Upper lobe of left lung (tissue), 6 donors: ENCODE measurements at regions not wholly inside any gene's neighbourhood (a gene's known extent, or its start where the extent isn't known, plus 50 kb on each side); places are given as distances from the start of the nearest gene placed in this dataset.

Source experiments
- ATAC-seq, 2 donors: fragments of 200-7000 bp; cut with Tn5 transposase; one replicate each; pipeline ENCODE4 v1.9.1; 2022; ENCODE audit warnings: mild to moderate bottlenecking in 2 of 2, moderate library complexity in 2 of 2; ENCODE audit not compliant: low FRiP score in 2 of 2
- DNase-seq, 2 donors: peaks; one replicate each; pipeline ENCODE4 v3.0.0-alpha.2; 2019 to 2020
- H3K27ac ChIP-seq, 4 donors: fragments of 200-600 bp; sonication (generic); one replicate each; pipeline ENCODE4 v1.5.1; 2016 to 2019
- H3K27me3 ChIP-seq, 4 donors: fragments of 200-600 bp; sonication (generic); one replicate each; pipeline ENCODE4 v1.5.1; 2017 to 2019
- H3K36me3 ChIP-seq, 4 donors: fragments of 200-600 bp; sonication (generic); one replicate each; pipeline ENCODE4 v1.5.1; 2016 to 2019
- H3K4me1 ChIP-seq, 4 donors: fragments of 200-600 bp; sonication (generic); one replicate each; pipeline ENCODE4 v1.5.1; 2018 to 2019
- H3K4me3 ChIP-seq, 4 donors: fragments of 200-600 bp; sonication (generic); one replicate each; pipeline ENCODE4 v1.5.1; 2017 to 2019; ENCODE audit warnings: mild to moderate bottlenecking in 2 of 4, moderate library complexity in 1 of 4
- H3K9me3 ChIP-seq, 4 donors: fragments of 200-600 bp; sonication (generic); one replicate each; pipeline ENCODE4 v1.5.1; 2018 to 2019
- EP300 ChIP-seq, 4 donors: sonication (generic); formaldehyde crosslinking; IDR thresholded peaks; one replicate each; pipeline ENCODE4 v1.5.1; 2017; ENCODE audit warnings: antibody characterized with exemption in 4 of 4, control low read depth in 2 of 4
- POLR2A ChIP-seq, 4 donors: fragments of 450-650 bp; IDR thresholded peaks; one replicate each; pipeline ENCODE4 v1.5.1; 2016 to 2017; ENCODE audit warnings: antibody characterized with exemption in 4 of 4, mild to moderate bottlenecking in 2 of 4
- POLR2AphosphoS5 ChIP-seq, 2 donors: sonication (generic); formaldehyde crosslinking; IDR thresholded peaks; one replicate each; pipeline ENCODE4 v1.5.1; 2017; ENCODE audit warnings: antibody characterized with exemption in 2 of 2
- WGBS, 2 donors: methylation state at CpG; one replicate each; pipeline ENCODE4 v1.1.5; 2017 to 2018; 5-methylcytosine and 5-hydroxymethylcytosine counted together
- TF ChIP-seq, protein P1 (sequence below), 6 experiments: fragments of 450-650 bp in 4 of 6; fragments of 200-600 bp in 2 of 6; sonication (generic) in 2 of 6; IDR thresholded peaks; one replicate each; pipeline ENCODE4 v1.5.1; 2016 to 2019; ENCODE audit warnings: antibody characterized with exemption in 6 of 6
- donor health status: DM: no; HTN: no; CAD: no; lungs with moderate emphysema.
- donor health status: DM: no; HTN: yes; CAD: no; lungs with severe emphysema.

DNA sequence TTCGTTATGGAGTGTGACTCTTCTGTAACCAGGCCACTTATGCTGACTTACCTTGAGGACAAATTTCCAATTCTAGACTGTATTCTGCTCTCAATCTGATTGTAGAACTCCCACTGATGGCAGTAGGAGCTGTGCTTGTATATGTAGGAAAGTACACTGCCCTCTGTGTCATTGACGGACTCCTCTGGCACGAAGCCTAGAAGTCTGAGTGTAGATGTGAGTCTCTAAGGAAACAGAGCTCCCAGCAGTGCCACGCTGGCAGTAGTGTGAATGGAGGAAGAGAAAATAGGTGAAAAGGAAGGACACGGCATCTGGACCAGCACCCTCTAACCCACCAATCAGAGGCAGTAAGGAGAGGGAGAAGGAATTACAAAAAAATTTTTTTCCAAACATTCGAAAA is 130.4 kb upstream of the ADGRL2 start:
- TF ChIP-seq, protein P1, sequence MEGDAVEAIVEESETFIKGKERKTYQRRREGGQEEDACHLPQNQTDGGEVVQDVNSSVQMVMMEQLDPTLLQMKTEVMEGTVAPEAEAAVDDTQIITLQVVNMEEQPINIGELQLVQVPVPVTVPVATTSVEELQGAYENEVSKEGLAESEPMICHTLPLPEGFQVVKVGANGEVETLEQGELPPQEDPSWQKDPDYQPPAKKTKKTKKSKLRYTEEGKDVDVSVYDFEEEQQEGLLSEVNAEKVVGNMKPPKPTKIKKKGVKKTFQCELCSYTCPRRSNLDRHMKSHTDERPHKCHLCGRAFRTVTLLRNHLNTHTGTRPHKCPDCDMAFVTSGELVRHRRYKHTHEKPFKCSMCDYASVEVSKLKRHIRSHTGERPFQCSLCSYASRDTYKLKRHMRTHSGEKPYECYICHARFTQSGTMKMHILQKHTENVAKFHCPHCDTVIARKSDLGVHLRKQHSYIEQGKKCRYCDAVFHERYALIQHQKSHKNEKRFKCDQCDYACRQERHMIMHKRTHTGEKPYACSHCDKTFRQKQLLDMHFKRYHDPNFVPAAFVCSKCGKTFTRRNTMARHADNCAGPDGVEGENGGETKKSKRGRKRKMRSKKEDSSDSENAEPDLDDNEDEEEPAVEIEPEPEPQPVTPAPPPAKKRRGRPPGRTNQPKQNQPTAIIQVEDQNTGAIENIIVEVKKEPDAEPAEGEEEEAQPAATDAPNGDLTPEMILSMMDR (IDR thresholded peaks at IDR 0.05): no peak
- TF ChIP-seq POLR2A (IDR thresholded peaks at IDR 0.05) (no peak), POLR2AphosphoS5 (IDR thresholded peaks at IDR 0.05) (no peak), EP300 (IDR thresholded peaks at IDR 0.05) (no peak)
- no peak overlapping the region for H3K27ac ChIP-seq
- peak in 1 of 2 donors; percentile 75 for DNase-seq

DNA sequence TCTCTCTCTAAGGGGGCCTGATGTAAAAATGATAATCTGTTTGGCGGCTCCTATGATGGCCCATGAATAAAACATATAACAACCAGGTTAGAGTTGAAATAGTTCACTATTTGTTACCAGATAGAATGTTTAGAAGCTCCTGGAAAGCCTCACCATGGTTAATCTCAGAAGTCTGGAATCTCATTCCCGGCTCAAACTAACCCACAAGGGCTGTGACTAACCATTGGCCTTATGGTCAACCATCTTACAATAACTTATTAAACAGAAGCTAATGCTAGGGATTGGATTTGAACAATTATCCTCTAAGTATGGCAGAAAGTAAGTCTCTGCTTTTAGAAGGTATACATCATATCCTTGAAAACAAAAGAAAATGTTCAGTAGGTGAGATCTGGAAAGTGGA is 134.1 kb upstream of the ADGRL2 start:
- Histone ChIP-seq H3K4me3 (no peak overlapping the region), H3K27me3 (no peaks in the 10 kb centered on the region), H3K4me1 (peaks cover 0 to 14% (median 6%) of the 10 kb centered on the region in 4 donors), H3K27ac (no peak overlapping the region), H3K9me3 (no peaks in the 10 kb centered on the region), H3K36me3 (no peaks in the 10 kb centered on the region)
- DNase-seq (no peak), ATAC-seq (no peak)
- 88 to 92% methylated on average over 2 of the region's 2 CpGs for WGBS, 2 donors
- TF ChIP-seq, protein P1 (IDR thresholded peaks at IDR 0.05): no peak
- TF ChIP-seq POLR2A (IDR thresholded peaks at IDR 0.05): no peak
- TF ChIP-seq POLR2AphosphoS5 (IDR thresholded peaks at IDR 0.05): no peak
- TF ChIP-seq EP300 (IDR thresholded peaks at IDR 0.05): no peak

More for the DNA sequence above, 130.4 kb upstream of the ADGRL2 start:
- H3K4me1 ChIP-seq: peaks cover 0 to 9% (median 4%) of the 10 kb centered on the region in 4 donors
- H3K36me3 ChIP-seq: no peaks in the 10 kb centered on the region
- H3K4me3 ChIP-seq: no peak overlapping the region
- no peaks in the 10 kb centered on the region for H3K27me3 ChIP-seq
- H3K9me3 ChIP-seq: no peaks in the 10 kb centered on the region
- peak; percentile 44 to 75 for ATAC-seq
- 16 to 19% methylated on average over 6 of the region's 6 CpGs for whole genome bisulfite sequencing, 2 donors

- H3K4me1 ChIP-seq: peaks cover 0 to 6% (median 2%) of the 10 kb centered on the region in 4 donors
- no peak for DNase-seq
- ATAC-seq: no peak
- WGBS, 2 donors: 34 to 42% methylated on average over 1 of the region's 1 CpG
- TF ChIP-seq EP300 (IDR thresholded peaks at IDR 0.05): no peak
- TF ChIP-seq POLR2AphosphoS5 (IDR thresholded peaks at IDR 0.05): no peak
- TF ChIP-seq, protein P1 (IDR thresholded peaks at IDR 0.05): no peak
- no peak for TF ChIP-seq POLR2A (IDR thresholded peaks at IDR 0.05)
- no peak overlapping the region for H3K27ac ChIP-seq
- no peak overlapping the region for H3K4me3 ChIP-seq
- no peaks in the 10 kb centered on the region for H3K36me3 ChIP-seq
- no peaks in the 10 kb centered on the region for H3K27me3 ChIP-seq
- H3K9me3 ChIP-seq: no peaks in the 10 kb centered on the region
Observed at GRCh38 chr1:81664341-81664740, 136.4 kb upstream of the ADGRL2 start.

DNA sequence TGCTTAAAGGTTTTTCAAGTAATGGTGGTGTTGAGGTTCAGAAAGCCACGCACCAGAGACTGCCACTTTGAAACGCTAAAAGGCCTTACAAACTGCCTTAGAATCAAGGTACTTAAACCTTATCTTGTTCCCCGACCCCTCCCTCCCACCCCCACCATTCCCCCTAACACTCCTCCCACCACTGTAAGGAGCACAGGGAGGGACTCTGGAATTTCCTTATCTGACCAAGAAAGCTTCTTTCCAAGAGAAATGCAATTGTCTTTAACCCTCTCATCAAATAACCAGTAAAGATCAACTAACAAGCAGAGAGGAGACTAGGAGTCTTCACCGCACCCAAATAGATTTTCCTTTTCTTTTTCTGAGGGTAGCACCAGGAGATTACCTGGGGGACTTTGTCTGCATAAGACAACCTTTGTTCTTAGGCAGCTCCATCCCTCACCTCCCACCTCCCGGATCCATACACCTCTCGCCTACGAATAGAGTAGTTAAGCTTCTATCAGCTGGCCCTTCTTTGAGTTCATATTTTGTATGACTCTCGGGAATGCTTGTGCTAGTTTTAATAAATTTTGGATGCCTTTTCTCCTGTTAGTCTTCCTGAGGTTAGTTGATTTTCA is 137.7 kb upstream of the ADGRL2 start:
- Histone ChIP-seq H3K27me3 (no peaks in the 10 kb centered on the region), H3K27ac (no peak overlapping the region), H3K4me3 (no peak overlapping the region), H3K36me3 (no peaks in the 10 kb centered on the region), H3K4me1 (peaks cover 0 to 6% (median 2%) of the 10 kb centered on the region in 4 donors), H3K9me3 (no peaks in the 10 kb centered on the region)
- 82 to 84% methylated on average over 8 of the region's 8 CpGs for WGBS, 2 donors
- TF ChIP-seq EP300 (IDR thresholded peaks at IDR 0.05): no peak
- no peak for TF ChIP-seq POLR2AphosphoS5 (IDR thresholded peaks at IDR 0.05)
- TF ChIP-seq, protein P1 (IDR thresholded peaks at IDR 0.05): no peak
- no peak for TF ChIP-seq POLR2A (IDR thresholded peaks at IDR 0.05)
- ATAC-seq (no peak), DNase-seq (no peak)

- peaks cover 0 to 6% (median 2%) of the 10 kb centered on the region in 4 donors for H3K4me1 ChIP-seq
- TF ChIP-seq POLR2AphosphoS5 (IDR thresholded peaks at IDR 0.05) (no peak), EP300 (IDR thresholded peaks at IDR 0.05) (no peak), POLR2A (IDR thresholded peaks at IDR 0.05) (no peak)
- TF ChIP-seq, protein P1 (IDR thresholded peaks at IDR 0.05): no peak
- ATAC-seq: no peak
- H3K27me3 ChIP-seq: no peaks in the 10 kb centered on the region
- H3K4me3 ChIP-seq: no peak overlapping the region
- no peaks in the 10 kb centered on the region for H3K36me3 ChIP-seq
- no peak overlapping the region for H3K27ac ChIP-seq
- no peak for DNase-seq
- no peaks in the 10 kb centered on the region for H3K9me3 ChIP-seq
Observed at GRCh38 chr1:81660286-81660685, 140.4 kb upstream of the ADGRL2 start.
